GM23338 (cell line): ENCODE measurements at regions not wholly inside any gene's neighbourhood (a gene's known extent, or its start where the extent isn't known, plus 50 kb on each side); places are given as distances from the start of the nearest gene placed in this dataset.

Source experiments
- ATAC-seq: fragments of 200-7000 bp; cut with Tn5 transposase; 3 replicates; pipeline ENCODE4 v1.9.1; 2020
- DNase-seq: peaks from one replicate; pipeline ENCODE4 v3.0.0-alpha.2; 2015; ENCODE audit warnings: low spot score
- H2AFZ ChIP-seq: fragments of 200-600 bp; sonication (generic); 2 replicates; pipeline ENCODE4 v1.8.0; 2016; ENCODE audit warnings: antibody characterized with exemption, mild to moderate bottlenecking, moderate library complexity
- H3F3A ChIP-seq: fragments of 200-600 bp; sonication (generic); replicated peaks from 2 replicates; pipeline ENCODE4 v1.8.0; 2017; ENCODE audit warnings: antibody characterized with exemption, mixed run types, low read depth
- H3K27ac ChIP-seq: fragments of 200-600 bp; sonication (generic); 2 replicates; pipeline ENCODE4 v1.6.1; 2016; ENCODE audit warnings: low read depth
- H3K27me3 ChIP-seq: fragments of 200-600 bp; sonication (generic); 2 replicates; pipeline ENCODE4 v1.8.0; 2016; ENCODE audit warnings: mild to moderate bottlenecking, mixed run types, moderate library complexity; ENCODE audit not compliant: insufficient read depth
- H3K36me3 ChIP-seq: fragments of 200-600 bp; sonication (generic); 2 replicates; pipeline ENCODE4 v1.8.0; 2016; ENCODE audit warnings: mild to moderate bottlenecking; ENCODE audit not compliant: insufficient read depth
- H3K4me1 ChIP-seq: fragments of 200-600 bp; sonication (generic); 2 replicates; pipeline ENCODE4 v1.8.0; 2016; ENCODE audit warnings: mild to moderate bottlenecking, moderate library complexity; ENCODE audit not compliant: insufficient read depth
- H3K4me2 ChIP-seq: fragments of 200-600 bp; sonication (generic); 2 replicates; pipeline ENCODE4 v1.7.1; 2017; ENCODE audit warnings: mixed run types
- H3K4me3 ChIP-seq: fragments of 200-600 bp; sonication (generic); 2 replicates; pipeline ENCODE4 v1.6.1; 2016; ENCODE audit warnings: mixed run types
- H3K79me2 ChIP-seq: fragments of 200-600 bp; sonication (generic); replicated peaks from 2 replicates; pipeline ENCODE4 v1.8.0; 2017; ENCODE audit warnings: mild to moderate bottlenecking; ENCODE audit not compliant: insufficient read depth
- H3K9me2 ChIP-seq: fragments of 200-600 bp; sonication (generic); 2 replicates; pipeline ENCODE4 v1.8.0; 2017; ENCODE audit not compliant: insufficient read depth
- H4K20me1 ChIP-seq: fragments of 200-600 bp; sonication (generic); replicated peaks from 2 replicates; pipeline ENCODE4 v1.8.0; 2017; ENCODE audit warnings: mild to moderate bottlenecking; ENCODE audit not compliant: insufficient read depth
- H3K27ac Mint-ChIP-seq: 2 replicates; pipeline ENCODE4 v1.8.0; 2020; ENCODE audit warnings: inconsistent platforms, mild to moderate bottlenecking, moderate library complexity, mixed read lengths
- H3K27me3 Mint-ChIP-seq: 3 replicates; pipeline ENCODE4 v1.8.0; 2022; ENCODE audit warnings: low read depth, mild to moderate bottlenecking, moderate library complexity, mixed read lengths, inconsistent platforms; ENCODE audit not compliant: insufficient read depth, poor library complexity
- H3K36me3 Mint-ChIP-seq: 3 replicates; pipeline ENCODE4 v1.8.0; 2021; ENCODE audit warnings: low read depth, mild to moderate bottlenecking, inconsistent platforms, moderate library complexity, mixed read lengths
- H3K4me1 Mint-ChIP-seq: 3 replicates; pipeline ENCODE4 v1.8.0; 2020; ENCODE audit warnings: mild to moderate bottlenecking, inconsistent platforms, mixed read lengths
- H3K4me3 Mint-ChIP-seq: 3 replicates; pipeline ENCODE4 v1.8.0; 2021; ENCODE audit warnings: moderate library complexity, mild to moderate bottlenecking, inconsistent platforms, mixed read lengths
- H3K9me3 Mint-ChIP-seq: 3 replicates; pipeline ENCODE4 v1.8.0; 2020; ENCODE audit warnings: moderate library complexity, mild to moderate bottlenecking, inconsistent platforms, mixed read lengths
- CREB1 ChIP-seq: fragments of 250-450 bp; sonication (Bioruptor Pico); IDR thresholded peaks from 2 replicates; pipeline ENCODE4 v1.5.0; 2020; ENCODE audit warnings: low read depth, mild to moderate bottlenecking, moderate library complexity
- CTCF ChIP-seq, 2 experiments: fragments of 200-600 bp in 1 of 2; sonication (generic) in 1 of 2; conservative IDR thresholded peaks; 2 replicates each; pipeline versions ENCODE4 v1.5.1 to v1.6.1; 2016 to 2017; ENCODE audit warnings: antibody characterized with exemption in 2 of 2, low read depth in 2 of 2, mild to moderate bottlenecking in 2 of 2, moderate library complexity in 1 of 2
- ETS1 ChIP-seq: IDR thresholded peaks from 2 replicates; pipeline ENCODE4 v1.6.1; 2016; ENCODE audit warnings: antibody characterized with exemption
- EZH2phosphoT487 ChIP-seq: fragments of 200-600 bp; sonication (generic); IDR thresholded peaks from one replicate; pipeline ENCODE4 v1.8.1; 2018; ENCODE audit warnings: antibody characterized with exemption; ENCODE audit not compliant: unreplicated experiment
- JUNB ChIP-seq: IDR thresholded peaks from one replicate; pipeline ENCODE4 v1.6.1; 2016; ENCODE audit warnings: antibody characterized with exemption; ENCODE audit not compliant: unreplicated experiment
- NANOG ChIP-seq: IDR thresholded peaks from 2 replicates; pipeline ENCODE4 v1.6.1; 2016; ENCODE audit warnings: antibody characterized with exemption, borderline replicate concordance
- POLR2AphosphoS5 ChIP-seq: IDR thresholded peaks from 2 replicates; pipeline ENCODE4 v1.6.1; 2016; ENCODE audit warnings: antibody characterized with exemption, low read depth
- REST ChIP-seq: IDR thresholded peaks from one replicate; pipeline ENCODE4 v1.6.1; 2018; ENCODE audit warnings: antibody characterized with exemption; ENCODE audit not compliant: unreplicated experiment
- STAT1 ChIP-seq: IDR thresholded peaks from one replicate; pipeline ENCODE4 v1.6.1; 2016; ENCODE audit warnings: antibody characterized with exemption; ENCODE audit not compliant: unreplicated experiment
- ZNF114 ChIP-seq: fragments of 250-450 bp; sonication (Bioruptor Pico); IDR thresholded peaks from 2 replicates; pipeline ENCODE4 v1.5.0; 2020; ENCODE audit warnings: mild to moderate bottlenecking, moderate library complexity
- ZNF331 ChIP-seq: fragments of 250-450 bp; sonication (Bioruptor Pico); IDR thresholded peaks from 2 replicates; pipeline ENCODE4 v1.5.0; 2020; ENCODE audit warnings: low read depth, mild to moderate bottlenecking, moderate library complexity
- ZNF462 ChIP-seq: fragments of 250-450 bp; sonication (Bioruptor Pico); IDR thresholded peaks from 2 replicates; pipeline ENCODE4 v1.5.0; 2020; ENCODE audit warnings: mild to moderate bottlenecking, moderate library complexity

- TF ChIP-seq CTCF (conservative IDR thresholded peaks at IDR 0.05; ENCODE audit: low read depth in 2 of 2): no peak
- no peak for TF ChIP-seq CREB1 (CRISPR knock-in tag)
- no peak for TF ChIP-seq STAT1
- TF ChIP-seq ZNF114 (CRISPR knock-in tag): no peak
Observed at GRCh38 chr5:51838459-51838858, 455.2 kb downstream of the ISL1 start (continued).

- Mint-ChIP-seq H3K27ac (no peak overlapping the region), H3K36me3 (no peaks in the 10 kb centered on the region), H3K9me3 (peaks cover 4% of the 10 kb centered on the region; the same call in 2 of the 3 replicates), H3K4me1 (peaks cover 6% of the 10 kb centered on the region; the same call in 2 of the 3 replicates), H3K4me3 (no peak overlapping the region), H3K27me3 (peaks cover 1% of the 10 kb centered on the region)
- no peaks in the 10 kb centered on the region for H3K4me1 ChIP-seq
- H3K4me2 ChIP-seq: no peak overlapping the region
- H3K36me3 ChIP-seq: no peaks in the 10 kb centered on the region
- H3K79me2 ChIP-seq: no peaks in the 10 kb centered on the region
- DNase-seq: no peak
- peaks cover 7% of the 10 kb centered on the region; the same call in 1 of the 2 replicates for H3K9me2 ChIP-seq
- H4K20me1 ChIP-seq: no peaks in the 10 kb centered on the region
- ATAC-seq: no peak
- H3K27me3 ChIP-seq: no peaks in the 10 kb centered on the region
- no peak overlapping the region for H3K27ac ChIP-seq
- TF ChIP-seq POLR2AphosphoS5 (no peak), JUNB (no peak), STAT1 (no peak), EZH2phosphoT487 (no peak), REST (no peak), ZNF114 (CRISPR knock-in tag) (no peak), ZNF331 (CRISPR knock-in tag) (no peak), NANOG (no peak), ETS1 (no peak), ZNF462 (CRISPR knock-in tag) (no peak), CREB1 (CRISPR knock-in tag) (no peak)
- H3K4me3 ChIP-seq: no peak overlapping the region
- no peak overlapping the region for H2AFZ ChIP-seq
- no peaks in the 10 kb centered on the region for H3F3A ChIP-seq
Observed at GRCh38 chr5:51843893-51844292, 460.6 kb downstream of the ISL1 start.
